ENCODE measurements at regions not wholly inside any gene's neighbourhood (a gene's known extent, or its start where the extent isn't known, plus 50 kb on each side); places are given as distances from the start of the nearest gene placed in this dataset.

- Histone ChIP-seq H4K91ac (ENCODE audit: insufficient read length, low read depth, low read length) (no peak overlapping the region), H2AFZ (ENCODE audit: low read length) (no peak overlapping the region), H3K79me1 (ENCODE audit: insufficient read depth, low read depth, low read length, poor library complexity, severe bottlenecking) (no peaks in the 10 kb centered on the region), H2BK15ac (ENCODE audit: low read depth, low read length) (no peak overlapping the region), H3K27me3 (ENCODE audit: insufficient read depth, low read length) (no peaks in the 10 kb centered on the region), H3K14ac (ENCODE audit: insufficient read depth, low read length) (no peak overlapping the region), H2BK120ac (ENCODE audit: low read depth, low read length, poor library complexity, severe bottlenecking) (no peak overlapping the region), H4K8ac (replicated peaks; ENCODE audit: insufficient read length, low read depth, low read length) (no peak overlapping the region), H3K4me2 (ENCODE audit: insufficient read depth, insufficient read length, low read length) (no peak overlapping the region), H2BK5ac (ENCODE audit: insufficient read length, low read length) (no peak overlapping the region), H3K23ac (ENCODE audit: insufficient read length, low read depth, low read length) (no peak overlapping the region), H3K23me2 (ENCODE audit: insufficient read length, low read depth, low read length, poor library complexity, severe bottlenecking) (no peaks in the 10 kb centered on the region), H3T11ph (ENCODE audit: low read length) (no peak overlapping the region), H4K5ac (ENCODE audit: insufficient read length, low read depth, low read length) (no peak overlapping the region), H2AK5ac (ENCODE audit: insufficient read length, low read length) (no peak overlapping the region), H2BK12ac (ENCODE audit: insufficient read length, low read depth, low read length) (no peak overlapping the region), H4K20me1 (ENCODE audit: control insufficient read depth, insufficient read depth, insufficient read length) (no peaks in the 10 kb centered on the region), H3K4me1 (ENCODE audit: insufficient read depth, low read length) (no peaks in the 10 kb centered on the region), H3K27ac (ENCODE audit: insufficient read length, low read depth, low read length) (no peak overlapping the region), H3K56ac (ENCODE audit: insufficient read length, low read depth, low read length) (no peak overlapping the region), H3K79me2 (ENCODE audit: insufficient read depth, low read length) (no peaks in the 10 kb centered on the region), H2BK20ac (ENCODE audit: low read depth, low read length, poor library complexity, severe bottlenecking) (no peak overlapping the region), H3K9me3 (ENCODE audit: control insufficient read depth, low read depth, low read length) (no peaks in the 10 kb centered on the region), H3K18ac (ENCODE audit: insufficient read length, low read depth, low read length) (no peak overlapping the region), H3K4ac (ENCODE audit: low read depth, low read length) (no peak overlapping the region), H3K9ac (ENCODE audit: extremely low read depth, insufficient read length, low read length) (no peak overlapping the region)
- no CpG with 5 or more reads among the region's 5 CpGs for WGBS (ENCODE audit: extremely low coverage, insufficient read length, low lambda C conversion rate)
- Mint-ChIP-seq H3K4me3 (no peak overlapping the region), H3K4me1 (no peaks in the 10 kb centered on the region), H3K27me3 (ENCODE audit: low read depth) (peaks cover 4% of the 10 kb centered on the region), H3K9me3 (no peaks in the 10 kb centered on the region), H3K36me3 (ENCODE audit: insufficient read depth in 1 of 3, low read depth in 3 of 3) (peaks cover 0 to 17% (median 0%) of the 10 kb centered on the region in 3 experiments; a peak in 2 of 7 replicates), H3K27ac (no peak overlapping the region)
- DNase-seq: no peak
- TF ChIP-seq CTCF (conservative IDR thresholded peaks at IDR 0.05): no peak
These were observed 574.1 kb downstream of the PRKD1 start for GRCh38 chr14:29353513-29353912.

Data from H9 (cell line).